ENCODE measurements at regions not wholly inside any gene's neighbourhood (a gene's known extent, or its start where the extent isn't known, plus 50 kb on each side); places are given as distances from the start of the nearest gene placed in this dataset.

DNA sequence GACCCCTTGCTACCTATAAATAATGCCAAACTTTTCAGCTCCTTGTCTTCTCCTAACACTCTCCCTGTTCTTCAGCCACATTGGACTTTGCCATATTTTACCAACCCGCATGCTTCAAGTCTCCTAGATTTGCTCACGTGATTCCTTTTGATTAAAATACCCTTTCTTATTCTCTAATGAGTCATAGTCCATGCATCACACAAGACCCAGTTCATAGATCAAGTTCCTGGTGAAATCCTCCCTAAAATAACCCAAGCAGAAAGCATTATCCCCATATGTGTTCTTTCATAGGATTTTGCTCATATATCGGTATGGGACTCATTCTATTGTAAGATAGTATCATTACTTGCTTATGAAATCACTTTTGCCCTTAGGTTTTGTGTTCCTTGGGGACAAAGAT is 108.9 kb upstream of the STXBP5 start:
- Histone ChIP-seq H3K4me2 (ENCODE audit: low read depth, low read length) (no peak overlapping the region), H3K9me3 (ENCODE audit: low read length) (no peaks in the 10 kb centered on the region), H3K9ac (ENCODE audit: insufficient read depth, low read depth, low read length) (no peak overlapping the region), H4K20me1 (ENCODE audit: insufficient read depth, low read length) (no peaks in the 10 kb centered on the region), H2AFZ (ENCODE audit: low read length) (no peak overlapping the region), H3K27me3 (ENCODE audit: control insufficient read depth in 1 of 2, insufficient read depth in 2 of 2, low read length in 2 of 2) (no peaks in the 10 kb centered on the region), H3K36me3 (replicated peaks in 1 of 2; ENCODE audit: control insufficient read depth in 1 of 2, insufficient read depth in 2 of 2, low read length in 2 of 2) (no peaks in the 10 kb centered on the region), H3K79me2 (ENCODE audit: insufficient read depth, low read length) (no peaks in the 10 kb centered on the region), H3K4me1 (ENCODE audit: insufficient read depth, low read length) (no peaks in the 10 kb centered on the region), H3K27ac (ENCODE audit: extremely low read length, insufficient read depth, low read length) (no peak overlapping the region), H3K4me3 (replicated peaks in 1 of 3; ENCODE audit: insufficient read depth in 1 of 3, low read depth in 2 of 3, low read length in 3 of 3) (no peak overlapping the region)
- WGBS (ENCODE audit: low lambda C conversion rate): 2% methylated on average over 3 of the region's 3 CpGs
- DNase-seq (ENCODE audit: low spot score) (no peak), FAIRE-seq (no peak), ATAC-seq (no peak)
- in situ Hi-C loops (cut with HindIII; ENCODE audit: extremely low pct_ligation_motif_present, low pct_unique_long_range_greater_than_20kb): no loop called here
- intact Hi-C loops (cut with micrococcal nuclease; ENCODE audit: unreplicated experiment): no loop called here
- CTCF ChIA-PET (ENCODE audit: low intra/inter-chr PET ratio, low total read pairs): no interaction called here
- POLR2A ChIA-PET: no interaction called here
- BruUV-seq (replicated peaks): no TSS peak
- no peak for TF ChIP-seq ZNF839 (CRISPR knock-in tag; IDR thresholded peaks at IDR 0.05; ENCODE audit: borderline replicate concordance)
- TF ChIP-seq, protein P1, sequence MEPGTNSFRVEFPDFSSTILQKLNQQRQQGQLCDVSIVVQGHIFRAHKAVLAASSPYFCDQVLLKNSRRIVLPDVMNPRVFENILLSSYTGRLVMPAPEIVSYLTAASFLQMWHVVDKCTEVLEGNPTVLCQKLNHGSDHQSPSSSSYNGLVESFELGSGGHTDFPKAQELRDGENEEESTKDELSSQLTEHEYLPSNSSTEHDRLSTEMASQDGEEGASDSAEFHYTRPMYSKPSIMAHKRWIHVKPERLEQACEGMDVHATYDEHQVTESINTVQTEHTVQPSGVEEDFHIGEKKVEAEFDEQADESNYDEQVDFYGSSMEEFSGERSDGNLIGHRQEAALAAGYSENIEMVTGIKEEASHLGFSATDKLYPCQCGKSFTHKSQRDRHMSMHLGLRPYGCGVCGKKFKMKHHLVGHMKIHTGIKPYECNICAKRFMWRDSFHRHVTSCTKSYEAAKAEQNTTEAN (CRISPR knock-in tag; conservative IDR thresholded peaks at IDR 0.05): no peak
- TF ChIP-seq SMAD1 (CRISPR knock-in tag; IDR thresholded peaks at IDR 0.05; ENCODE audit: borderline replicate concordance, low read depth): no peak
- no peak for TF ChIP-seq ZNF644 (CRISPR knock-in tag; IDR thresholded peaks at IDR 0.05; ENCODE audit: low read depth)
- no peak for TF ChIP-seq GPN1 (CRISPR knock-in tag; IDR thresholded peaks at IDR 0.05; ENCODE audit: borderline replicate concordance)

- ATAC-seq (no peak), FAIRE-seq (no peak), DNase-seq (ENCODE audit: low spot score) (no peak)
- BruUV-seq (replicated peaks): no TSS peak
- intact Hi-C loops (cut with micrococcal nuclease; ENCODE audit: unreplicated experiment): no loop called here
- Histone ChIP-seq H2AFZ (ENCODE audit: low read length) (no peak overlapping the region), H3K4me3 (replicated peaks in 1 of 3; ENCODE audit: insufficient read depth in 1 of 3, low read depth in 2 of 3, low read length in 3 of 3) (no peak overlapping the region), H3K79me2 (ENCODE audit: insufficient read depth, low read length) (no peaks in the 10 kb centered on the region), H4K20me1 (ENCODE audit: insufficient read depth, low read length) (no peaks in the 10 kb centered on the region), H3K27me3 (ENCODE audit: control insufficient read depth in 1 of 2, insufficient read depth in 2 of 2, low read length in 2 of 2) (no peaks in the 10 kb centered on the region), H3K9me3 (ENCODE audit: low read length) (no peaks in the 10 kb centered on the region), H3K4me1 (ENCODE audit: insufficient read depth, low read length) (no peaks in the 10 kb centered on the region), H3K9ac (ENCODE audit: insufficient read depth, low read depth, low read length) (no peak overlapping the region), H3K4me2 (ENCODE audit: low read depth, low read length) (no peak overlapping the region), H3K36me3 (replicated peaks in 1 of 2; ENCODE audit: control insufficient read depth in 1 of 2, insufficient read depth in 2 of 2, low read length in 2 of 2) (no peaks in the 10 kb centered on the region), H3K27ac (ENCODE audit: extremely low read length, insufficient read depth, low read length) (no peak overlapping the region)
- CTCF ChIA-PET (ENCODE audit: low intra/inter-chr PET ratio, low total read pairs): no interaction called here
- 42% methylated on average over 3 of the region's 3 CpGs for WGBS (ENCODE audit: low lambda C conversion rate)
- POLR2A ChIA-PET: no interaction called here
- in situ Hi-C loops (cut with HindIII; ENCODE audit: extremely low pct_ligation_motif_present, low pct_unique_long_range_greater_than_20kb): no loop called here
- TF ChIP-seq SP1 (IDR thresholded peaks at IDR 0.05) (no peak), SP1 (CRISPR knock-in tag; IDR thresholded peaks at IDR 0.05) (no peak), RBM39 (IDR thresholded peaks at IDR 0.05; ENCODE audit: low read depth, low read length, poor library complexity, severe bottlenecking) (no peak), ZNF550 (CRISPR knock-in tag; IDR thresholded peaks at IDR 0.05; ENCODE audit: borderline replicate concordance) (no peak), MLXIP (CRISPR knock-in tag; IDR thresholded peaks at IDR 0.05; ENCODE audit: borderline replicate concordance) (no peak), HOXD1 (CRISPR knock-in tag; IDR thresholded peaks at IDR 0.05) (no peak), EP300 (IDR thresholded peaks at IDR 0.05; ENCODE audit: low read depth in 2 of 2, low read length in 2 of 2) (no peak), EP300 (CRISPR knock-in tag; IDR thresholded peaks at IDR 0.05; ENCODE audit: borderline replicate concordance) (no peak), PRMT3 (CRISPR knock-in tag; IDR thresholded peaks at IDR 0.05; ENCODE audit: borderline replicate concordance, low read depth) (no peak), THAP8 (CRISPR knock-in tag; IDR thresholded peaks at IDR 0.05; ENCODE audit: borderline replicate concordance) (no peak), ELF4 (CRISPR knock-in tag; IDR thresholded peaks at IDR 0.05; ENCODE audit: borderline replicate concordance) (no peak)
Measured at GRCh38 chr6:147099974-147100373, 104.2 kb upstream of the STXBP5 start.
